Vagina (tissue), 2 donors: ENCODE measurements at regions not wholly inside any gene's neighbourhood (a gene's known extent, or its start where the extent isn't known, plus 50 kb on each side); places are given as distances from the start of the nearest gene placed in this dataset.

ENCODE experiments used
- DNase-seq, 2 donors: peaks; one replicate each; pipeline ENCODE4 v3.0.0-alpha.2; 2017; ENCODE audit errors: extremely low spot score in 2 of 2
- H3K27ac ChIP-seq: fragments of 200-600 bp; sonication (generic); one replicate; pipeline ENCODE4 v1.5.1; 2019
- H3K27me3 ChIP-seq: fragments of 200-600 bp; sonication (generic); one replicate; pipeline ENCODE4 v1.5.1; 2019
- H3K36me3 ChIP-seq, 2 donors: fragments of 200-600 bp; sonication (generic); one replicate each; pipeline ENCODE4 v1.5.1; 2017 to 2019
- H3K4me1 ChIP-seq: fragments of 200-600 bp; sonication (generic); one replicate; pipeline ENCODE4 v1.5.1; 2019
- H3K4me3 ChIP-seq, 2 donors: fragments of 200-600 bp; sonication (generic); 1 replicate in 1 of 2; 2 replicates in 1 of 2; pipeline ENCODE4 v1.5.1; 2016 to 2019
- H3K9me3 ChIP-seq: fragments of 200-600 bp; sonication (generic); one replicate; pipeline ENCODE4 v1.5.1; 2019
- CTCF ChIP-seq, 3 experiments: fragments of 450-650 bp in 2 of 3; fragments of 200-600 bp in 1 of 3; sonication (generic) in 1 of 3; IDR thresholded peaks; one replicate each; pipeline ENCODE4 v1.5.1; 2017 to 2019; ENCODE audit warnings: antibody characterized with exemption in 3 of 3, mild to moderate bottlenecking in 2 of 3, moderate library complexity in 2 of 3
- POLR2A ChIP-seq, 2 donors: fragments of 450-650 bp; IDR thresholded peaks; one replicate each; pipeline ENCODE4 v1.6.1; 2017; ENCODE audit warnings: antibody characterized with exemption in 2 of 2, mild to moderate bottlenecking in 2 of 2, moderate library complexity in 2 of 2
- POLR2AphosphoS5 ChIP-seq, 2 donors: sonication (generic); formaldehyde crosslinking; IDR thresholded peaks; one replicate each; pipeline ENCODE4 v1.9.0; 2017; ENCODE audit warnings: antibody characterized with exemption in 2 of 2, mild to moderate bottlenecking in 2 of 2, low read depth in 1 of 2; ENCODE audit not compliant: insufficient read depth in 1 of 2
- intact Hi-C: fragments of 100-400 bp; cut with DNase I; formaldehyde crosslinking; loops from one replicate; pipeline ENCODE4 v1.15.1; 2023

DNA sequence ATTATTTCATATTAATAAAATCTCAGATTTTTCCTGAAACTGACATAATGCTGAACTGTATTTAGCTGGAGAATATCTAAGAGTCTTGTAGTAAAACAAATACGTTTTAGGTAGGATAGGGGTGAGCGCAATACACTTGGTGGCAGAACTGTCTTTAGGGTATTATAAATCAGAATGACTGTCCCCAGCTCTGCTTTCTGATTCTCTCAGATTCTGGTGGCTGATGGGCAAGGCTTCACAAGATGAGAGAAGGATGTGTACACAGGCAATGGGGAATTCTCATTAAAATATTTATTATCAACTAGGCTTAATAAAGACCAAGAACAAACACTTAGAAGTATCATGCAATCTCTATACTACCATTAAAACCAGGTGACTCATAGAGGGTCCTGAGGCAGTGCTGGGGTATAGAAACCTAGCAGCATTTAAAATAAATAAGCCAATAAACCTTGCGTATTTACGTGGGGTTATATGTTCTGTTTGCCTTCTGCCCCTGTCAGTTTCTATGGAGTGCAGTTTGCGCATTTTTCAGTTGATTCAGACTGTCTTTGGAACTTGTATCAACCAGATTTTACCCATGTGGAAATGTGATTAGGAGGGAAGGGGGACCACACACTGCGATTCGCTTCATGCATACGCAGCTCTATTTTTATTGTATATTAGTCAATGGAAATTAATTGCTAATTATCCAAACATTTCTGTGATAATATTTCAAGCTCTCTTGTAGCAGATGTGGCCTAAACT is 1150.7 kb upstream of the WWC1 start:
- Histone ChIP-seq H3K27ac (no peak overlapping the region), H3K4me1 (no peaks in the 10 kb centered on the region), H3K27me3 (no peaks in the 10 kb centered on the region), H3K4me3 (no peak overlapping the region), H3K9me3 (no peaks in the 10 kb centered on the region), H3K36me3 (no peaks in the 10 kb centered on the region)
- TF ChIP-seq POLR2A (IDR thresholded peaks at IDR 0.05) (no peak), CTCF (IDR thresholded peaks at IDR 0.05) (no peak), POLR2AphosphoS5 (IDR thresholded peaks at IDR 0.05; ENCODE audit: insufficient read depth in 1 of 2, low read depth in 1 of 2) (no peak)
- intact Hi-C loops = no loop called here
- DNase-seq = no peak

GRCh38 chr5:167143716-167144115 is 1147.7 kb upstream of the WWC1 start:
- TF ChIP-seq CTCF (IDR thresholded peaks at IDR 0.05) (no peak), POLR2A (IDR thresholded peaks at IDR 0.05) (no peak), POLR2AphosphoS5 (IDR thresholded peaks at IDR 0.05; ENCODE audit: insufficient read depth in 1 of 2, low read depth in 1 of 2) (no peak)
- H3K4me1 ChIP-seq = no peaks in the 10 kb centered on the region
- no peaks in the 10 kb centered on the region for H3K27me3 ChIP-seq
- no peak overlapping the region for H3K27ac ChIP-seq
- DNase-seq = no peak
- intact Hi-C loops = no loop called here
- H3K36me3 ChIP-seq = no peaks in the 10 kb centered on the region
- H3K9me3 ChIP-seq = no peaks in the 10 kb centered on the region
- H3K4me3 ChIP-seq = no peak overlapping the region

GRCh38 chr5:167145841-167146240 is 1145.6 kb upstream of the WWC1 start:
- Histone ChIP-seq H3K36me3 (no peaks in the 10 kb centered on the region), H3K27ac (no peak overlapping the region), H3K27me3 (no peaks in the 10 kb centered on the region), H3K4me1 (no peaks in the 10 kb centered on the region), H3K4me3 (no peak overlapping the region), H3K9me3 (no peaks in the 10 kb centered on the region)
- TF ChIP-seq CTCF (IDR thresholded peaks at IDR 0.05) = no peak
- TF ChIP-seq POLR2AphosphoS5 (IDR thresholded peaks at IDR 0.05; ENCODE audit: insufficient read depth in 1 of 2, low read depth in 1 of 2) = no peak
- intact Hi-C loops = no loop called here
- no peak for DNase-seq

GRCh38 chr5:167147879-167148278 is 1143.6 kb upstream of the WWC1 start:
- no peak overlapping the region for H3K27ac ChIP-seq
- no peaks in the 10 kb centered on the region for H3K9me3 ChIP-seq
- TF ChIP-seq CTCF (IDR thresholded peaks at IDR 0.05) (no peak), POLR2AphosphoS5 (IDR thresholded peaks at IDR 0.05; ENCODE audit: insufficient read depth in 1 of 2, low read depth in 1 of 2) (no peak), POLR2A (IDR thresholded peaks at IDR 0.05) (no peak)
- H3K4me3 ChIP-seq = no peak overlapping the region
- no peaks in the 10 kb centered on the region for H3K27me3 ChIP-seq
- intact Hi-C loops = no loop called here
- no peaks in the 10 kb centered on the region for H3K4me1 ChIP-seq
- no peaks in the 10 kb centered on the region for H3K36me3 ChIP-seq
- no peak for DNase-seq

- H3K27ac ChIP-seq = no peak overlapping the region
- no peak for TF ChIP-seq POLR2A (IDR thresholded peaks at IDR 0.05)
- no peak for TF ChIP-seq POLR2AphosphoS5 (IDR thresholded peaks at IDR 0.05; ENCODE audit: insufficient read depth in 1 of 2, low read depth in 1 of 2)
- TF ChIP-seq CTCF (IDR thresholded peaks at IDR 0.05) = no peak
These were observed 1140.8 kb upstream of the WWC1 start for GRCh38 chr5:167150661-167151060.

More at GRCh38 chr5:167150661-167151060, 1140.8 kb upstream of the WWC1 start:
- Histone ChIP-seq H3K4me3 (no peak overlapping the region), H3K4me1 (no peaks in the 10 kb centered on the region), H3K36me3 (no peaks in the 10 kb centered on the region), H3K9me3 (no peaks in the 10 kb centered on the region), H3K27me3 (no peaks in the 10 kb centered on the region)
- DNase-seq = no peak
- intact Hi-C loops = no loop called here
